Neural cell (in vitro differentiated cells): ENCODE measurements at regions not wholly inside any gene's neighbourhood (a gene's known extent, or its start where the extent isn't known, plus 50 kb on each side); places are given as distances from the start of the nearest gene placed in this dataset.

ENCODE experiments used
- CTCF ChIP-seq: fragments of 450-650 bp; IDR thresholded peaks from 2 replicates; pipeline ENCODE4 v1.5.1; 2014; ENCODE audit warnings: antibody characterized with exemption, mild to moderate bottlenecking, moderate library complexity; ENCODE audit not compliant: poor library complexity, severe bottlenecking
- POLR2AphosphoS5 ChIP-seq: IDR thresholded peaks from 2 replicates; pipeline ENCODE4 v1.6.1; 2012
- TAF1 ChIP-seq: IDR thresholded peaks from 2 replicates; pipeline ENCODE4 v1.6.1; 2012; ENCODE audit warnings: low read depth

GRCh38 chr3:78434801-78435200 is 1333.0 kb downstream of the ROBO1 start:
- TF ChIP-seq POLR2AphosphoS5, result no peak
- peak; percentile 12 for TF ChIP-seq CTCF
- no peak for TF ChIP-seq TAF1
